Panc1 (cell line): ENCODE measurements at regions not wholly inside any gene's neighbourhood (a gene's known extent, or its start where the extent isn't known, plus 50 kb on each side); places are given as distances from the start of the nearest gene placed in this dataset.

Source experiments
- ATAC-seq: fragments of 200-7000 bp; cut with Tn5 transposase; 2 replicates; pipeline ENCODE4 v1.9.1; 2020; ENCODE audit warnings: mild to moderate bottlenecking, moderate library complexity
- BruUV-seq: library from RNA; stranded (reverse); fragments of 400-500 nt; replicated peaks from 2 replicates; lab custom pipeline; 2021; lab: Mats Ljungman, UMichigan
- CTCF ChIA-PET: fragments of 300-600 bp; sonication (Branson Sonifier 250); formaldehyde crosslinking; loops from one replicate; lab custom pipeline; 2022; ENCODE audit warnings: antibody characterized with exemption; lab: Charles Lee
- POLR2A ChIA-PET: fragments of 300-600 bp; sonication (Branson Sonifier 250); formaldehyde crosslinking; loops from one replicate; lab custom pipeline; 2022; ENCODE audit warnings: antibody characterized with exemption; lab: Charles Lee
- DNase-seq: peaks from one replicate; pipeline ENCODE4 v3.0.0-alpha.2; 2010; ENCODE audit warnings: low read depth, low spot score
- H3K27ac ChIP-seq: 2 replicates; pipeline ENCODE4 v1.5.1; 2011; ENCODE audit warnings: mild to moderate bottlenecking, low read length, inconsistent platforms
- H3K27me3 ChIP-seq: fragments of 200-500 bp; sonication (Bioruptor generic); 2 replicates; pipeline ENCODE4 v1.6.0; 2014; ENCODE audit warnings: low read length, inconsistent platforms; ENCODE audit not compliant: control insufficient read depth, insufficient read depth
- H3K36me3 ChIP-seq: fragments of 200-500 bp; sonication (Bioruptor generic); 2 replicates; pipeline ENCODE4 v1.5.1; 2014; ENCODE audit warnings: inconsistent platforms, mild to moderate bottlenecking, low read length, moderate library complexity; ENCODE audit not compliant: control insufficient read depth, insufficient read depth
- H3K4me1 ChIP-seq: 2 replicates; pipeline ENCODE4 v1.5.1; 2011; ENCODE audit warnings: inconsistent platforms, mild to moderate bottlenecking, low read length, moderate library complexity; ENCODE audit not compliant: control insufficient read depth, insufficient read depth
- H3K4me3 ChIP-seq, 2 experiments: 2 replicates each; pipeline ENCODE4 v1.5.1; 2011 to 2012; ENCODE audit warnings: low read depth in 2 of 2, low read length in 2 of 2, mild to moderate bottlenecking in 2 of 2, inconsistent platforms in 1 of 2, moderate library complexity in 1 of 2
- H3K9me3 ChIP-seq: fragments of 200-500 bp; sonication (Bioruptor generic); 2 replicates; pipeline ENCODE4 v1.5.1; 2014; ENCODE audit warnings: low read depth, mild to moderate bottlenecking, inconsistent platforms, low read length, moderate library complexity; ENCODE audit not compliant: control insufficient read depth, insufficient read depth
- POLR2AphosphoS5 ChIP-seq: IDR thresholded peaks from 2 replicates; pipeline ENCODE4 v1.6.1; 2012; ENCODE audit warnings: mild to moderate bottlenecking, low read depth, low read length, moderate library complexity
- SIN3A ChIP-seq: IDR thresholded peaks from 2 replicates; pipeline ENCODE4 v1.6.1; 2012; ENCODE audit warnings: low read depth, mild to moderate bottlenecking, low read length, moderate library complexity, borderline replicate concordance; ENCODE audit not compliant: insufficient read depth
- TCF7L2 ChIP-seq: IDR thresholded peaks from 2 replicates; pipeline ENCODE4 v1.6.1; 2011; ENCODE audit warnings: mild to moderate bottlenecking, low read depth, low read length, inconsistent platforms
- in situ Hi-C: cut with HindIII; loops from 2 replicates; pipeline ENCODE4 v1.10.0; 2016; ENCODE audit warnings: low sequenced_read_pairs, low pct_unique_long_range_greater_than_20kb
- intact Hi-C: fragments of 100-400 bp; cut with micrococcal nuclease; formaldehyde crosslinking; loops from one replicate; pipeline ENCODE4 v1.10.0; 2022; ENCODE audit not compliant: unreplicated experiment
- TF ChIP-seq, protein P1 (sequence below), 2 experiments: IDR thresholded peaks; 2 replicates each; pipeline ENCODE4 v1.6.1; 2011 to 2012; ENCODE audit warnings: low read depth in 2 of 2, control low read depth in 1 of 2, low read length in 1 of 2, mild to moderate bottlenecking in 1 of 2, moderate library complexity in 1 of 2; ENCODE audit not compliant: insufficient read depth in 1 of 2
- TF ChIP-seq, protein P2 (sequence below): fragments of 450-650 bp; IDR thresholded peaks from 2 replicates; pipeline ENCODE4 v1.5.1; 2017; ENCODE audit warnings: mild to moderate bottlenecking

DNA sequence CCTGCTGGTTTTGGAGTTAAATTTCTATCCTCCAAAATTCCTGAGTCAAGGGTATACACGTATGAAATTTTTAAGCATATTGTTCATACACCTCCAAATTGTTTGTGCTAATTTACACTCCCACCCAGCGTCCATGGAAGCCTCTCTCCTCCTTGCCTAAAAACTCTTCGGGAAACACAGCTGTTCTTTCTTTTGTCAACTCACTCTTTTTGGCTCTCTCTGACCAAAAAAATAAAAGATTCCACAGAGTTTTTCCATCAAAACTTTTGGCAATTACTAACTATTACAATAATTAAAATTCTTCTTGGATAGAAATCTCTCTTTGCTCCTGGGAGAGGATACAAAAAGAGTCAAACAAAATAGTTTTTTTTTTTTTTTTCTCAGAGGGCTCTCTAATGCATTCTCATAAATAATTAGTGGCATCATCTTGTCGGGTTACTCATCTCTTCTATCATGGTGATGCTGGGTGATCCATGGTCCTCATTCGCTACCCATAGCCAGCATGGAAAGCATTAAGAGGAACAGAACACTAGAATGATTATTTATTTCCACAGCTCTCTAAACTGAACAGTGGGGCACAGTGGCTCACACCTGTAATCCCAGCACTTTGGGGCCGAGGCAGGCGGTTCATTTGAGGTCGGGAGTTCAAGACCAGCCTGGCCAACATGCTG, 310.7 kb downstream of the SFMBT2 start:
- no peak overlapping the region for H3K4me3 ChIP-seq
- DNase-seq: no peak
- POLR2A ChIA-PET: no interaction called here
- H3K4me1 ChIP-seq: no peaks in the 10 kb centered on the region
- no peak for TF ChIP-seq TCF7L2
- no peak for TF ChIP-seq SIN3A
- TF ChIP-seq, protein P1, sequence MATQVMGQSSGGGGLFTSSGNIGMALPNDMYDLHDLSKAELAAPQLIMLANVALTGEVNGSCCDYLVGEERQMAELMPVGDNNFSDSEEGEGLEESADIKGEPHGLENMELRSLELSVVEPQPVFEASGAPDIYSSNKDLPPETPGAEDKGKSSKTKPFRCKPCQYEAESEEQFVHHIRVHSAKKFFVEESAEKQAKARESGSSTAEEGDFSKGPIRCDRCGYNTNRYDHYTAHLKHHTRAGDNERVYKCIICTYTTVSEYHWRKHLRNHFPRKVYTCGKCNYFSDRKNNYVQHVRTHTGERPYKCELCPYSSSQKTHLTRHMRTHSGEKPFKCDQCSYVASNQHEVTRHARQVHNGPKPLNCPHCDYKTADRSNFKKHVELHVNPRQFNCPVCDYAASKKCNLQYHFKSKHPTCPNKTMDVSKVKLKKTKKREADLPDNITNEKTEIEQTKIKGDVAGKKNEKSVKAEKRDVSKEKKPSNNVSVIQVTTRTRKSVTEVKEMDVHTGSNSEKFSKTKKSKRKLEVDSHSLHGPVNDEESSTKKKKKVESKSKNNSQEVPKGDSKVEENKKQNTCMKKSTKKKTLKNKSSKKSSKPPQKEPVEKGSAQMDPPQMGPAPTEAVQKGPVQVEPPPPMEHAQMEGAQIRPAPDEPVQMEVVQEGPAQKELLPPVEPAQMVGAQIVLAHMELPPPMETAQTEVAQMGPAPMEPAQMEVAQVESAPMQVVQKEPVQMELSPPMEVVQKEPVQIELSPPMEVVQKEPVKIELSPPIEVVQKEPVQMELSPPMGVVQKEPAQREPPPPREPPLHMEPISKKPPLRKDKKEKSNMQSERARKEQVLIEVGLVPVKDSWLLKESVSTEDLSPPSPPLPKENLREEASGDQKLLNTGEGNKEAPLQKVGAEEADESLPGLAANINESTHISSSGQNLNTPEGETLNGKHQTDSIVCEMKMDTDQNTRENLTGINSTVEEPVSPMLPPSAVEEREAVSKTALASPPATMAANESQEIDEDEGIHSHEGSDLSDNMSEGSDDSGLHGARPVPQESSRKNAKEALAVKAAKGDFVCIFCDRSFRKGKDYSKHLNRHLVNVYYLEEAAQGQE (IDR thresholded peaks at IDR 0.05; ENCODE audit: insufficient read depth in 1 of 2, low read depth in 2 of 2, low read length in 1 of 2): no peak
- TF ChIP-seq POLR2AphosphoS5: no peak
- TF ChIP-seq, protein P2, sequence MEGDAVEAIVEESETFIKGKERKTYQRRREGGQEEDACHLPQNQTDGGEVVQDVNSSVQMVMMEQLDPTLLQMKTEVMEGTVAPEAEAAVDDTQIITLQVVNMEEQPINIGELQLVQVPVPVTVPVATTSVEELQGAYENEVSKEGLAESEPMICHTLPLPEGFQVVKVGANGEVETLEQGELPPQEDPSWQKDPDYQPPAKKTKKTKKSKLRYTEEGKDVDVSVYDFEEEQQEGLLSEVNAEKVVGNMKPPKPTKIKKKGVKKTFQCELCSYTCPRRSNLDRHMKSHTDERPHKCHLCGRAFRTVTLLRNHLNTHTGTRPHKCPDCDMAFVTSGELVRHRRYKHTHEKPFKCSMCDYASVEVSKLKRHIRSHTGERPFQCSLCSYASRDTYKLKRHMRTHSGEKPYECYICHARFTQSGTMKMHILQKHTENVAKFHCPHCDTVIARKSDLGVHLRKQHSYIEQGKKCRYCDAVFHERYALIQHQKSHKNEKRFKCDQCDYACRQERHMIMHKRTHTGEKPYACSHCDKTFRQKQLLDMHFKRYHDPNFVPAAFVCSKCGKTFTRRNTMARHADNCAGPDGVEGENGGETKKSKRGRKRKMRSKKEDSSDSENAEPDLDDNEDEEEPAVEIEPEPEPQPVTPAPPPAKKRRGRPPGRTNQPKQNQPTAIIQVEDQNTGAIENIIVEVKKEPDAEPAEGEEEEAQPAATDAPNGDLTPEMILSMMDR: no peak
- no peak for ATAC-seq
- no peaks in the 10 kb centered on the region for H3K36me3 ChIP-seq
- no peaks in the 10 kb centered on the region for H3K9me3 ChIP-seq
- no peaks in the 10 kb centered on the region for H3K27me3 ChIP-seq
- intact Hi-C loops (no loop called here), in situ Hi-C loops (no loop called here)
- no peak overlapping the region for H3K27ac ChIP-seq
- CTCF ChIA-PET: interaction anchor here (0.7 kb wide), 1 partner anchor 202 kb away, joined by 4 read pairs; no protein-coding TSS in a partner anchor
- no TSS peak for BruUV-seq

DNA sequence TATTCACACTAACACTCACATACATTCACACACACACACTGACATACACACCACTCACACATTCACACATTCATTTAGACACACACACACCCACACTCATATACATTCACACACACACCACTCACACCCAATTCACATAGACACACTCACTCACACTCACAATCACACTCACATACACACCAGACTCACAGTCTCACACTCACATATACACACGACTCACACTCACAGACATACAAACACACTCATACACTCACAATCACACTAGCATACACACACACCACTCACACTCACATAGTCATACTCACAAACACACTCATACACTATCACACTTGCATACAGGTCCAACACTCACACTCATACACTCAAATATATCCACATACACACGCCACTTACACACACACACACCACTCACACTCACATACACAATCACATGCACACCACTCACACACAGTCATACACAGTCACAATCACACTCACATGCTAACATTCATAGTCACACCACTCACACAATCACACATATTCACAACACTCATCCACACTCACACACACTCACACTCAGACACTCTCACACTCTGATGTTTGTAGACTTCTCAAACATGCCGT, 312.6 kb downstream of the SFMBT2 start:
- Histone ChIP-seq H3K27ac (no peak overlapping the region), H3K9me3 (no peaks in the 10 kb centered on the region), H3K27me3 (no peaks in the 10 kb centered on the region), H3K36me3 (no peaks in the 10 kb centered on the region), H3K4me1 (no peaks in the 10 kb centered on the region), H3K4me3 (no peak overlapping the region)
- ChIA-PET POLR2A (no interaction called here), CTCF (no interaction called here)
- intact Hi-C loops: no loop called here
- TF ChIP-seq, protein P1 (IDR thresholded peaks at IDR 0.05; ENCODE audit: insufficient read depth in 1 of 2, low read depth in 2 of 2, low read length in 1 of 2): no peak
- TF ChIP-seq POLR2AphosphoS5 (no peak), TCF7L2 (no peak), SIN3A (no peak)
- TF ChIP-seq, protein P2: no peak
- DNase-seq: no peak
- no TSS peak for BruUV-seq
- ATAC-seq: no peak
- in situ Hi-C loops: no loop called here
